Colonic mucosa (tissue), 4 donors: ENCODE measurements at regions not wholly inside any gene's neighbourhood (a gene's known extent, or its start where the extent isn't known, plus 50 kb on each side); places are given as distances from the start of the nearest gene placed in this dataset.

Source experiments
- DNase-seq: peaks from one replicate; pipeline ENCODE4 v3.0.0-alpha.2; 2020
- H3K27ac ChIP-seq: fragments of 200-600 bp; one replicate; pipeline ENCODE4 v1.8.0; 2021
- H3K27me3 ChIP-seq: fragments of 200-600 bp; one replicate; pipeline ENCODE4 v1.8.0; 2021
- H3K36me3 ChIP-seq: fragments of 200-600 bp; one replicate; pipeline ENCODE4 v1.8.0; 2021
- H3K4me1 ChIP-seq: fragments of 200-600 bp; one replicate; pipeline ENCODE4 v1.8.0; 2021; ENCODE audit warnings: mild to moderate bottlenecking
- H3K4me3 ChIP-seq: fragments of 200-600 bp; one replicate; pipeline ENCODE4 v1.8.0; 2021
- H3K9ac ChIP-seq, 2 donors: one replicate each; pipeline ENCODE4 v1.7.0; 2013; ENCODE audit warnings: control low read depth in 2 of 2, low read depth in 2 of 2, low read length in 2 of 2
- H3K9me3 ChIP-seq: fragments of 200-600 bp; one replicate; pipeline ENCODE4 v1.8.0; 2021
- intact Hi-C: fragments of 100-400 bp; cut with DNase I; formaldehyde crosslinking; loops from one replicate; pipeline ENCODE4 v1.14.1; 2022
- TF ChIP-seq, protein P1 (sequence below): fragments of 200-600 bp; IDR thresholded peaks from one replicate; pipeline ENCODE4 v1.8.0; 2022; ENCODE audit warnings: antibody characterized with exemption, mild to moderate bottlenecking
- donor health status: healthy.
- donor health status: DM: no; HTN: no; CAD: no.
- donor health status: DM: no; HTN: no; CAD: no.

GRCh38 chr14:44009642-44010041, 497.4 kb downstream of the FSCB start:
- intact Hi-C loops: no loop called here
- no peaks in the 10 kb centered on the region for H3K27me3 ChIP-seq
- TF ChIP-seq, protein P1, sequence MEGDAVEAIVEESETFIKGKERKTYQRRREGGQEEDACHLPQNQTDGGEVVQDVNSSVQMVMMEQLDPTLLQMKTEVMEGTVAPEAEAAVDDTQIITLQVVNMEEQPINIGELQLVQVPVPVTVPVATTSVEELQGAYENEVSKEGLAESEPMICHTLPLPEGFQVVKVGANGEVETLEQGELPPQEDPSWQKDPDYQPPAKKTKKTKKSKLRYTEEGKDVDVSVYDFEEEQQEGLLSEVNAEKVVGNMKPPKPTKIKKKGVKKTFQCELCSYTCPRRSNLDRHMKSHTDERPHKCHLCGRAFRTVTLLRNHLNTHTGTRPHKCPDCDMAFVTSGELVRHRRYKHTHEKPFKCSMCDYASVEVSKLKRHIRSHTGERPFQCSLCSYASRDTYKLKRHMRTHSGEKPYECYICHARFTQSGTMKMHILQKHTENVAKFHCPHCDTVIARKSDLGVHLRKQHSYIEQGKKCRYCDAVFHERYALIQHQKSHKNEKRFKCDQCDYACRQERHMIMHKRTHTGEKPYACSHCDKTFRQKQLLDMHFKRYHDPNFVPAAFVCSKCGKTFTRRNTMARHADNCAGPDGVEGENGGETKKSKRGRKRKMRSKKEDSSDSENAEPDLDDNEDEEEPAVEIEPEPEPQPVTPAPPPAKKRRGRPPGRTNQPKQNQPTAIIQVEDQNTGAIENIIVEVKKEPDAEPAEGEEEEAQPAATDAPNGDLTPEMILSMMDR: no peak
- no peaks in the 10 kb centered on the region for H3K4me1 ChIP-seq
- no peak for DNase-seq
- H3K9me3 ChIP-seq: no peaks in the 10 kb centered on the region
- no peak overlapping the region for H3K27ac ChIP-seq
- H3K36me3 ChIP-seq: no peaks in the 10 kb centered on the region
- H3K9ac ChIP-seq: no peak overlapping the region
- no peak overlapping the region for H3K4me3 ChIP-seq

DNA sequence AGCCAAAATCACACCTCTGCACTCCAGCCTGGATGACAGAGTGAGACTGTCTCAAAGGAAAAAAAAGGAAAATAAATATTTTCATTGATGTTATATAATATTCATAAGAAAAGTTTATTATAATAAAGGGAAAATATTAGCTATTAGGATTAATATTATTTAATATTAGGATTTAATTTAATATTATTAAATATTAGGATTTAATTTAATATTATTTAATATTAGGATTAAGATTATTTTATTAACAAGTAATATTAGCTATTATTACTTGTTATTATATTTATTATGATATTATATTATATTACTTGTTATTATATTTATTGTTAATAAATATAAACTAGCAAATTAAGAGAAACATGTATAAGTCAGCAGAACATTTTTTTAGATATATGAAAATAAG, 518.1 kb downstream of the FSCB start:
- no peak for DNase-seq
- Histone ChIP-seq H3K27me3 (no peaks in the 10 kb centered on the region), H3K36me3 (no peaks in the 10 kb centered on the region), H3K27ac (no peak overlapping the region), H3K4me3 (no peak overlapping the region), H3K4me1 (no peaks in the 10 kb centered on the region), H3K9me3 (no peaks in the 10 kb centered on the region), H3K9ac (no peak overlapping the region)
- TF ChIP-seq, protein P1: no peak
- intact Hi-C loops: no loop called here

DNA sequence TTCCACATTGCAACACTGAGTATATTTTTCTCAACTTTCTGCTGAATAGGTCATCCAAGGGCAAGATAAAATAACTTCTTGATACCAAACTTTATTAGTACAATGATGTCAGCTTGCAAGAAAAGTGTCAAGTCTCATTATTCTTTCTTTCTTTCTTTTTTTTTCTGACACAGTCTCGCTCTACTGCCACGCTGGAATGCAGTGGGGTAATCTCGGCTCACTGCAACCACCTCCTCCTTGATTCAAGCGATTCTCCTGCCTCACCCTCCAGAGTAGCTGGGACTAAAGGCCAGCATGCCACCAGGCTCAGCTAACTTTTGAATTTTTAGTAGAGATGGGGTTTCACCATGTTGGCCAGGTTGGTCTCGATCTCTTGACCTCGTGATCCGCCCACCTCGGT, 523.4 kb downstream of the FSCB start:
- H3K36me3 ChIP-seq: no peaks in the 10 kb centered on the region
- no peaks in the 10 kb centered on the region for H3K4me1 ChIP-seq
- H3K27me3 ChIP-seq: no peaks in the 10 kb centered on the region
- no peak overlapping the region for H3K9ac ChIP-seq
- no peaks in the 10 kb centered on the region for H3K9me3 ChIP-seq
- no peak for DNase-seq
- TF ChIP-seq, protein P1: no peak
- no peak overlapping the region for H3K4me3 ChIP-seq
- no peak overlapping the region for H3K27ac ChIP-seq
- intact Hi-C loops: no loop called here

- H3K27ac ChIP-seq: no peak overlapping the region
- H3K27me3 ChIP-seq: no peaks in the 10 kb centered on the region
- H3K9ac ChIP-seq: no peak overlapping the region
- H3K4me3 ChIP-seq: no peak overlapping the region
- H3K36me3 ChIP-seq: no peaks in the 10 kb centered on the region
- no peaks in the 10 kb centered on the region for H3K9me3 ChIP-seq
- DNase-seq: no peak
- intact Hi-C loops: no loop called here
- H3K4me1 ChIP-seq: no peaks in the 10 kb centered on the region
- TF ChIP-seq, protein P1: no peak
These were observed 525.8 kb downstream of the FSCB start for GRCh38 chr14:43981135-43981768.

GRCh38 chr14:43956741-43957140, 550.3 kb downstream of the FSCB start:
- TF ChIP-seq, protein P1: no peak
- intact Hi-C loops: no loop called here
- Histone ChIP-seq H3K4me3 (no peak overlapping the region), H3K9ac (no peak overlapping the region), H3K27me3 (no peaks in the 10 kb centered on the region), H3K36me3 (no peaks in the 10 kb centered on the region), H3K27ac (no peak overlapping the region), H3K9me3 (no peaks in the 10 kb centered on the region), H3K4me1 (no peaks in the 10 kb centered on the region)
- DNase-seq: no peak
